ENCODE measurements at regions not wholly inside any gene's neighbourhood (a gene's known extent, or its start where the extent isn't known, plus 50 kb on each side); places are given as distances from the start of the nearest gene placed in this dataset.

DNA sequence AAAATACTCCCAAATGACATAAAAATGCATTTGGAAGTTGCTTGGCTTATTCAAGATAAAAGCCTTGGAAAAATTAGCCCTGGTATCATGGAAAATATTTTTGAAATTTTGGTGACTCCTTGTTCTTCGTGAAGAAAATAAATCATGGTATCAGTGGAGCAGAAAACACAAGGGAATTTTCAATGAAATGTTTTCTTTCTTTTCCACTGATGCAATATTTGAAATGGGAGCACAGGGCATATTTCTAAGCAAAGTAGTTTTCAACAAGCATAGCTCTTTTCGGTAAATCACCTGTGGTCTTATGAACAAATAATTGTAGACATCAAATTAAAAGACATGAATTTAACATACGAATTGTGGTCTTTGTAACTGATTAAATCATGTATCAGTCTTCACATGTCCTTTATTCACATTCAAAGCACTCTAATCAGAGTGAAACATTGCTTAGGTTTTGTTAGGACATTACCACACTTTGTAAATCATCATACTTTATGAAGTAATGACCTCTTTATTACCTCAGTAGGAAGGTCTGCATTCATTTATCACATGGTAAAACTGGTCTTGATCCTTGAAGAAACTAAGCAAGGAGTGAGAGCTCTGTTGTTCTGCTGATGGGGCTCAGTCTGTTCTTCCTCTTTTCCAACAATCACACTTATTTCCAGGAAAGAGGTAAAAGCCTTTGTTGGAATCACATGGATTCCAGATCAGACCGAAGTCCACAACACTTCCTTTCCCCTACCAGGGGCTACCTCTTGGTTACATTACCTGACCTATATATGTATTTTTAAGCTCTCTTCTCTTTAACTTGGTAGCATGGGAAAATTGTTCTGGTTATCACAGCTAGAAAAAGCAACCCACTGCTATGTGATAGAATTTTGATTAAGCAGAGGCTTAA, 413.5 kb upstream of the THBS1 start:
- TF ChIP-seq, protein P1, sequence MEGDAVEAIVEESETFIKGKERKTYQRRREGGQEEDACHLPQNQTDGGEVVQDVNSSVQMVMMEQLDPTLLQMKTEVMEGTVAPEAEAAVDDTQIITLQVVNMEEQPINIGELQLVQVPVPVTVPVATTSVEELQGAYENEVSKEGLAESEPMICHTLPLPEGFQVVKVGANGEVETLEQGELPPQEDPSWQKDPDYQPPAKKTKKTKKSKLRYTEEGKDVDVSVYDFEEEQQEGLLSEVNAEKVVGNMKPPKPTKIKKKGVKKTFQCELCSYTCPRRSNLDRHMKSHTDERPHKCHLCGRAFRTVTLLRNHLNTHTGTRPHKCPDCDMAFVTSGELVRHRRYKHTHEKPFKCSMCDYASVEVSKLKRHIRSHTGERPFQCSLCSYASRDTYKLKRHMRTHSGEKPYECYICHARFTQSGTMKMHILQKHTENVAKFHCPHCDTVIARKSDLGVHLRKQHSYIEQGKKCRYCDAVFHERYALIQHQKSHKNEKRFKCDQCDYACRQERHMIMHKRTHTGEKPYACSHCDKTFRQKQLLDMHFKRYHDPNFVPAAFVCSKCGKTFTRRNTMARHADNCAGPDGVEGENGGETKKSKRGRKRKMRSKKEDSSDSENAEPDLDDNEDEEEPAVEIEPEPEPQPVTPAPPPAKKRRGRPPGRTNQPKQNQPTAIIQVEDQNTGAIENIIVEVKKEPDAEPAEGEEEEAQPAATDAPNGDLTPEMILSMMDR (IDR thresholded peaks at IDR 0.05), result no peak
- TF ChIP-seq JUNB (IDR thresholded peaks at IDR 0.05) (no peak), EHMT2 (IDR thresholded peaks at IDR 0.05; ENCODE audit: low read depth) (no peak), HDAC2 (IDR thresholded peaks at IDR 0.05) (no peak)
- TF ChIP-seq, protein P2, sequence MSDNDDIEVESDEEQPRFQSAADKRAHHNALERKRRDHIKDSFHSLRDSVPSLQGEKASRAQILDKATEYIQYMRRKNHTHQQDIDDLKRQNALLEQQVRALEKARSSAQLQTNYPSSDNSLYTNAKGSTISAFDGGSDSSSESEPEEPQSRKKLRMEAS (IDR thresholded peaks at IDR 0.05), result no peak

Data from A549 (cell line).